Osteoblast (primary cell): ENCODE measurements at regions not wholly inside any gene's neighbourhood (a gene's known extent, or its start where the extent isn't known, plus 50 kb on each side); places are given as distances from the start of the nearest gene placed in this dataset.

Experiments used
- DNase-seq: peaks from one replicate; pipeline ENCODE4 v3.0.0; 2011; ENCODE audit warnings: low spot score, mixed read lengths; ENCODE audit not compliant: insufficient read length; ENCODE audit errors: missing footprints
- H2AFZ ChIP-seq: 2 replicates; pipeline ENCODE4 v1.6.0; 2011; ENCODE audit warnings: mild to moderate bottlenecking, low read length
- H3K27ac ChIP-seq: 2 replicates; pipeline ENCODE4 v1.5.1; 2011; ENCODE audit warnings: mild to moderate bottlenecking, low read depth, low read length, moderate library complexity
- H3K27me3 ChIP-seq: 2 replicates; pipeline ENCODE4 v1.6.0; 2012; ENCODE audit warnings: mild to moderate bottlenecking, control low read depth, inconsistent platforms, low read length, moderate library complexity; ENCODE audit not compliant: insufficient read depth
- H3K36me3 ChIP-seq: 2 replicates; pipeline ENCODE4 v1.5.1; 2011; ENCODE audit warnings: mild to moderate bottlenecking, low read length, control low read depth, moderate library complexity; ENCODE audit not compliant: insufficient read depth
- H3K4me1 ChIP-seq: 2 replicates; pipeline ENCODE4 v1.5.1; 2011; ENCODE audit warnings: mild to moderate bottlenecking, low read length, control low read depth, moderate library complexity; ENCODE audit not compliant: insufficient read depth
- H3K4me2 ChIP-seq: 2 replicates; pipeline ENCODE4 v1.6.0; 2011; ENCODE audit warnings: mild to moderate bottlenecking, low read length; ENCODE audit not compliant: insufficient read depth
- H3K4me3 ChIP-seq: fragments of 200-600 bp; sonication (generic); 3 replicates; pipeline ENCODE4 v1.5.1; 2012; ENCODE audit warnings: mild to moderate bottlenecking, low read length, inconsistent platforms; ENCODE audit not compliant: insufficient read depth
- H3K79me2 ChIP-seq: 2 replicates; pipeline ENCODE4 v1.6.0; 2012; ENCODE audit warnings: mild to moderate bottlenecking, low read length, control low read depth, inconsistent platforms; ENCODE audit not compliant: insufficient read depth
- H3K9me3 ChIP-seq: 2 replicates; pipeline ENCODE4 v1.5.1; 2011; ENCODE audit warnings: low read depth, low read length, control low read depth
- H4K20me1 ChIP-seq: 2 replicates; pipeline ENCODE4 v1.6.0; 2012; ENCODE audit warnings: mild to moderate bottlenecking, low read length, control low read depth; ENCODE audit not compliant: insufficient read depth
- TF ChIP-seq, protein P1 (sequence below): IDR thresholded peaks from 2 replicates; pipeline ENCODE4 v1.5.1; 2011; ENCODE audit warnings: mild to moderate bottlenecking, low read depth, low read length, moderate library complexity; ENCODE audit errors: extremely low read depth

DNA sequence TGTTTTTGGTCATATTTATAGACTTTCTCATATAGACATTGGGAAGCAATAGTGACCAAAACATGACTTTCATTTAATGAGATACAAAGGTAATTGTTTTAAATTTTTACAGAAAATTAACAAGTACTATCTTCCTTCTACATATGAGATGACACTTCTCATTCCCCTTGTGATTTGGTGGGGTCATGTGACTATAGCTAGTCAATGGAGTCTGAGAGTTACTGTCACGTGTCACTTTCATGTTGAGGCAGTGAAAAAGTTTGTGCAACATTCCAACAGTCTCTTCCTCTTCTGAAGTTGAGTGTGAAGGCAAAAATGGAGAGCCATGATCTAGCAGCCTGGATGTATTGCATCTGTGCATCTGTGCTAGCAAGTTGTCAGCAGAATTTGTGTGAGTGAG is 618.3 kb upstream of the LRRC4C start:
- Histone ChIP-seq H2AFZ (no peak overlapping the region), H3K4me2 (no peak overlapping the region), H3K27me3 (no peaks in the 10 kb centered on the region), H3K4me1 (no peaks in the 10 kb centered on the region), H3K79me2 (no peaks in the 10 kb centered on the region), H3K36me3 (no peaks in the 10 kb centered on the region), H3K27ac (no peak overlapping the region), H4K20me1 (no peaks in the 10 kb centered on the region), H3K4me3 (no peak overlapping the region), H3K9me3 (peaks cover 3% of the 10 kb centered on the region)
- no peak for DNase-seq
- TF ChIP-seq, protein P1, sequence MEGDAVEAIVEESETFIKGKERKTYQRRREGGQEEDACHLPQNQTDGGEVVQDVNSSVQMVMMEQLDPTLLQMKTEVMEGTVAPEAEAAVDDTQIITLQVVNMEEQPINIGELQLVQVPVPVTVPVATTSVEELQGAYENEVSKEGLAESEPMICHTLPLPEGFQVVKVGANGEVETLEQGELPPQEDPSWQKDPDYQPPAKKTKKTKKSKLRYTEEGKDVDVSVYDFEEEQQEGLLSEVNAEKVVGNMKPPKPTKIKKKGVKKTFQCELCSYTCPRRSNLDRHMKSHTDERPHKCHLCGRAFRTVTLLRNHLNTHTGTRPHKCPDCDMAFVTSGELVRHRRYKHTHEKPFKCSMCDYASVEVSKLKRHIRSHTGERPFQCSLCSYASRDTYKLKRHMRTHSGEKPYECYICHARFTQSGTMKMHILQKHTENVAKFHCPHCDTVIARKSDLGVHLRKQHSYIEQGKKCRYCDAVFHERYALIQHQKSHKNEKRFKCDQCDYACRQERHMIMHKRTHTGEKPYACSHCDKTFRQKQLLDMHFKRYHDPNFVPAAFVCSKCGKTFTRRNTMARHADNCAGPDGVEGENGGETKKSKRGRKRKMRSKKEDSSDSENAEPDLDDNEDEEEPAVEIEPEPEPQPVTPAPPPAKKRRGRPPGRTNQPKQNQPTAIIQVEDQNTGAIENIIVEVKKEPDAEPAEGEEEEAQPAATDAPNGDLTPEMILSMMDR, result no peak

DNA sequence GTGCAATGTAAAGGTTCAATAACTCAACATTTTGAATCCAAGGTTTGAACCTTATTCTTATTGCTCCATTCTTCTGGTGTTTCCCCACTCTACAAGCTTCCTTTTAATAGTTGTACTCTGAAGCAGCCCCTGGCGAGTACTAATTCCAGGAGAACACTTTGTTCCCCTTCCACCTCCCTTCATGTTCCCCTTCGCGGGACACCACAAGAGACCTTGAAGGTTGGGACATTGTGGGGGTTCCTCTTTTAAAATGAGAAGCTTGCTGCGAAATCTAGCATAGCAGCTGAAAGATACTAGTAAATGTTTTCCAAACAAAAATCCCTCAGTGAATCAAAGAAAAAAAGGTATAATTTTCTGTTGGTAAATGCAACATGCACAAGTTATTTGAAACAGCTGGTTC is 626.3 kb upstream of the LRRC4C start:
- Histone ChIP-seq H2AFZ (no peak overlapping the region), H3K4me2 (no peak overlapping the region), H3K79me2 (no peaks in the 10 kb centered on the region), H3K4me1 (no peaks in the 10 kb centered on the region), H3K36me3 (no peaks in the 10 kb centered on the region), H3K27me3 (no peaks in the 10 kb centered on the region), H3K27ac (no peak overlapping the region), H3K4me3 (no peak overlapping the region), H4K20me1 (no peaks in the 10 kb centered on the region), H3K9me3 (peaks cover 3% of the 10 kb centered on the region)
- DNase-seq, result no peak
- TF ChIP-seq, protein P1, result no peak

DNA sequence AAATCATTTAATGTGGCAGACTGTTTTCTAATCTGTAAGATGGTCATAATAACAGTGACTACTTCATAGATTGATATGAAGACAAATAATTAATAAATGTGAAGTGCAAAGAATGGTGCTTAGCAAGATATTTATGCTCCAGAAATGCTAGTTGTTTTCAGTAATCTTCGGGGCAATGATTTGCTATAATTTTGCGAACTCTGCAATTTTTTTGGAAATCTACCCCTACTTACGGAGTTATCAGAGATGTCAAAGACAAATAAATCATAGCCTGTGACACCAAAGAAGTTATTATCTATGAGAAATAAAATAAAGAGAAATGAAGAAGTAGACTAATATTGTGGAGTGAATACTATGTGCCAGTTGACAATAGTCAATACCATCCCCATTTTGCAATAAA is 634.1 kb upstream of the LRRC4C start:
- H3K27me3 ChIP-seq, result no peaks in the 10 kb centered on the region
- no peak overlapping the region for H2AFZ ChIP-seq
- H3K79me2 ChIP-seq, result no peaks in the 10 kb centered on the region
- no peak overlapping the region for H3K4me3 ChIP-seq
- no peak overlapping the region for H3K4me2 ChIP-seq
- no peak for DNase-seq
- no peak overlapping the region for H3K27ac ChIP-seq
- H3K4me1 ChIP-seq, result no peaks in the 10 kb centered on the region
- no peaks in the 10 kb centered on the region for H4K20me1 ChIP-seq
- H3K9me3 ChIP-seq, result peaks cover 3% of the 10 kb centered on the region
- no peaks in the 10 kb centered on the region for H3K36me3 ChIP-seq
- TF ChIP-seq, protein P1, result no peak

DNA sequence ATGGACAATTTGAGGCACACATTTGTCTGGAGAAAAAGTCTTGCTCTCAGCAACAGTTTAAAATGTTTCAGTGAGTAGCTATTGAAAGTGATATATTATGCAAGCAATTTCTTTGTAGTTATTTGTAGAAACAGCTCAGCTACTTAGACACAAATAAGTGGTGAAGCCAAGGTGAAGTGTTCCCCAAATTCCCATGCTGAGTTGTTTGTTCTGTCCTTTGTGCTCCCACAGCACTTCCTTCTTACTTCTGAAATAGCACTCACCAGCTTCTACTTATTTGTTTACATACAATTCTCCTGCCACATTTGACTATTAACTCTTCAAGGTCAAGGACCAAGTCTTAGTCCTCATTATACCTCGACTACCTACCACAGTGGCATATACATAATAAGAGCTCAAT is 638.6 kb upstream of the LRRC4C start:
- no peaks in the 10 kb centered on the region for H3K36me3 ChIP-seq
- no peaks in the 10 kb centered on the region for H3K4me1 ChIP-seq
- no peak overlapping the region for H3K4me3 ChIP-seq
- no peak overlapping the region for H3K4me2 ChIP-seq
- H3K27me3 ChIP-seq, result no peaks in the 10 kb centered on the region
- no peaks in the 10 kb centered on the region for H4K20me1 ChIP-seq
- no peak overlapping the region for H3K27ac ChIP-seq
- no peaks in the 10 kb centered on the region for H3K9me3 ChIP-seq
- H2AFZ ChIP-seq, result no peak overlapping the region
- DNase-seq, result no peak
- no peaks in the 10 kb centered on the region for H3K79me2 ChIP-seq
- TF ChIP-seq, protein P1, result no peak
